DOHH2 (cell line): ENCODE measurements at regions not wholly inside any gene's neighbourhood (a gene's known extent, or its start where the extent isn't known, plus 50 kb on each side); places are given as distances from the start of the nearest gene placed in this dataset.
"Not testable (repeated sequence)": the region's sequence is repeated elsewhere in the genome, so short reads cannot be mapped to it uniquely, and the experiment has no call there.

Source experiments
- H3F3A ChIP-seq: fragments of 200-600 bp; sonication (generic), shearing (Covaris generic); 2 replicates; pipeline ENCODE4 v1.6.0; 2016; ENCODE audit warnings: antibody characterized with exemption, mild to moderate bottlenecking; ENCODE audit not compliant: control insufficient read depth, insufficient read depth
- H3K27ac ChIP-seq: fragments of 200-600 bp; sonication (generic); 2 replicates; pipeline ENCODE4 v1.5.1; 2014; ENCODE audit warnings: low read depth, mild to moderate bottlenecking, low read length, moderate library complexity
- H3K27me3 ChIP-seq: fragments of 200-600 bp; sonication (generic); 2 replicates; pipeline ENCODE4 v1.6.1; 2014; ENCODE audit warnings: mild to moderate bottlenecking, low read length, mixed read lengths; ENCODE audit not compliant: control insufficient read depth
- H3K36me3 ChIP-seq: fragments of 200-600 bp; sonication (generic); 2 replicates; pipeline ENCODE4 v1.6.1; 2014; ENCODE audit warnings: mild to moderate bottlenecking, low read length, moderate library complexity, mixed read lengths; ENCODE audit not compliant: control insufficient read depth
- H3K4me1 ChIP-seq: fragments of 200-600 bp; sonication (generic); 2 replicates; pipeline ENCODE4 v1.6.1; 2014; ENCODE audit warnings: mild to moderate bottlenecking, low read length, mixed read lengths; ENCODE audit not compliant: control insufficient read depth
- H3K4me2 ChIP-seq: fragments of 200-600 bp; sonication (generic); 2 replicates; pipeline ENCODE4 v1.6.0; 2014; ENCODE audit warnings: mild to moderate bottlenecking, low read length, moderate library complexity
- H3K4me3 ChIP-seq: fragments of 200-600 bp; sonication (generic); 2 replicates; pipeline ENCODE4 v1.5.1; 2014; ENCODE audit warnings: mild to moderate bottlenecking, low read length, mixed read lengths
- H3K79me2 ChIP-seq: fragments of 200-600 bp; sonication (generic); 2 replicates; pipeline ENCODE4 v1.6.1; 2014; ENCODE audit warnings: mild to moderate bottlenecking, low read length, mixed read lengths; ENCODE audit not compliant: control insufficient read depth
- H3K9me2 ChIP-seq: fragments of 200-600 bp; sonication (generic); replicated peaks from 2 replicates; pipeline ENCODE4 v1.6.1; 2014; ENCODE audit warnings: mild to moderate bottlenecking, low read length, mixed read lengths; ENCODE audit not compliant: control insufficient read depth
- H3K9me3 ChIP-seq: fragments of 200-600 bp; sonication (generic); 2 replicates; pipeline ENCODE4 v1.6.1; 2014; ENCODE audit warnings: antibody characterized with exemption, low read length, mixed read lengths; ENCODE audit not compliant: control insufficient read depth, insufficient read depth
- H4K20me1 ChIP-seq: fragments of 200-600 bp; sonication (generic); 2 replicates; pipeline ENCODE4 v1.6.0; 2014; ENCODE audit warnings: low read depth, mild to moderate bottlenecking, antibody characterized with exemption, low read length, moderate library complexity; ENCODE audit not compliant: control insufficient read depth, insufficient read depth
- CTCF ChIP-seq: fragments of 200-600 bp; sonication (generic); IDR thresholded peaks from one replicate; pipeline ENCODE4 v1.5.1; 2014; ENCODE audit warnings: antibody characterized with exemption, mild to moderate bottlenecking, low read depth, low read length; ENCODE audit not compliant: poor library complexity, severe bottlenecking
- EZH2phosphoT487 ChIP-seq: fragments of 200-600 bp; sonication (generic); IDR thresholded peaks from 2 replicates; pipeline ENCODE4 v1.6.1; 2017; ENCODE audit warnings: borderline replicate concordance, mild to moderate bottlenecking, antibody characterized with exemption, low read length, moderate library complexity, mixed read lengths

- Histone ChIP-seq H3K4me3 (no peak overlapping the region), H3K9me3 (no peaks in the 10 kb centered on the region), H3K4me2 (no peak overlapping the region), H3K79me2 (no peaks in the 10 kb centered on the region), H3F3A (no peaks in the 10 kb centered on the region), H3K27me3 (no peaks in the 10 kb centered on the region), H3K27ac (no peak overlapping the region), H3K9me2 (no peaks in the 10 kb centered on the region), H3K4me1 (no peaks in the 10 kb centered on the region), H4K20me1 (no peaks in the 10 kb centered on the region), H3K36me3 (no peaks in the 10 kb centered on the region)
- TF ChIP-seq CTCF: no peak
- TF ChIP-seq EZH2phosphoT487: no peak
These were observed 1505.2 kb downstream of the AMY1C start for GRCh38 chr1:105254906-105255305.

- H3F3A ChIP-seq: no peaks in the 10 kb centered on the region
- TF ChIP-seq CTCF (no peak), EZH2phosphoT487 (no peak)
- H3K27me3 ChIP-seq: no peaks in the 10 kb centered on the region
- H3K4me1 ChIP-seq: no peaks in the 10 kb centered on the region
- H3K4me3 ChIP-seq: no peak overlapping the region
- H4K20me1 ChIP-seq: no peaks in the 10 kb centered on the region
- H3K4me2 ChIP-seq: no peak overlapping the region
- no peaks in the 10 kb centered on the region for H3K36me3 ChIP-seq
- H3K79me2 ChIP-seq: no peaks in the 10 kb centered on the region
- no peak overlapping the region for H3K27ac ChIP-seq
- H3K9me3 ChIP-seq: no peaks in the 10 kb centered on the region
- H3K9me2 ChIP-seq: no peaks in the 10 kb centered on the region
These were observed 1510.3 kb downstream of the AMY1C start for GRCh38 chr1:105260001-105260400.

- Histone ChIP-seq H4K20me1 (no peaks in the 10 kb centered on the region), H3K27me3 (no peaks in the 10 kb centered on the region), H3K79me2 (no peaks in the 10 kb centered on the region), H3F3A (no peaks in the 10 kb centered on the region), H3K4me1 (no peaks in the 10 kb centered on the region), H3K9me3 (no peaks in the 10 kb centered on the region), H3K9me2 (no peaks in the 10 kb centered on the region), H3K4me3 (no peak overlapping the region), H3K36me3 (no peaks in the 10 kb centered on the region), H3K4me2 (no peak overlapping the region), H3K27ac (no peak overlapping the region)
- TF ChIP-seq CTCF (no peak), EZH2phosphoT487 (no peak)
These were observed 1521.3 kb downstream of the AMY1C start for GRCh38 chr1:105270966-105271365.

- H3K79me2 ChIP-seq, H3K4me3 ChIP-seq, H4K20me1 ChIP-seq, H3K27me3 ChIP-seq, H3K36me3 ChIP-seq, H3F3A ChIP-seq, H3K9me3 ChIP-seq, H3K9me2 ChIP-seq, H3K4me2 ChIP-seq, H3K4me1 ChIP-seq, H3K27ac ChIP-seq: not testable (repeated sequence)
These were observed 1522.7 kb downstream of the AMY1C start for GRCh38 chr1:105272376-105272775.
